Omental fat pad (tissue), 3 donors: ENCODE measurements at regions not wholly inside any gene's neighbourhood (a gene's known extent, or its start where the extent isn't known, plus 50 kb on each side); places are given as distances from the start of the nearest gene placed in this dataset.

Source experiments
- ATAC-seq: fragments of 150-250 bp; one replicate; pipeline ENCODE4 v1.9.1; 2016; ENCODE audit warnings: mild to moderate bottlenecking, moderate library complexity; ENCODE audit not compliant: low FRiP score
- DNase-seq: peaks from one replicate; pipeline ENCODE4 v3.0.0-alpha.2; 2019; ENCODE audit warnings: low spot score
- TF ChIP-seq, protein P1 (sequence below), 3 donors: fragments of 450-650 bp; IDR thresholded peaks; one replicate each; pipeline ENCODE4 v1.5.1; 2016 to 2017; ENCODE audit warnings: antibody characterized with exemption in 3 of 3, mild to moderate bottlenecking in 3 of 3, moderate library complexity in 2 of 3

DNA sequence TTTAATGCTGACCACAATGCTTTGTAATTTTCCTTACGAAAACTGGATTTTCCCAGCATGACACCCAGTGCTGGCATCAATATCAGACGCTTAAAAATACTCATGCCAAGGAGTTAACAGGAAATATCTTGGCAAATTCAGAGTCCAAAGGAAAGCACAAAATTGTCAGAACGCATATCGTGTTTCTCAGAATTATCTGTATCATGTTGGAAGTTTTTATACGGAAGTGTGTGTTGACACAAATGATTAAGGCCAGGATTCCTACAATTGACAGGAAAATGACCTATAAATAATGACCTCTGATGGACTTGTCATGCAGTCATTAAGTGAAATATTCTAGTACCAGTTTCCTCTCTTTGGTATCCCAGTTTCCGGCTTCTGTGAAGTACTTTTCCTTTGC, 132.1 kb upstream of the TLL1 start:
- TF ChIP-seq, protein P1, sequence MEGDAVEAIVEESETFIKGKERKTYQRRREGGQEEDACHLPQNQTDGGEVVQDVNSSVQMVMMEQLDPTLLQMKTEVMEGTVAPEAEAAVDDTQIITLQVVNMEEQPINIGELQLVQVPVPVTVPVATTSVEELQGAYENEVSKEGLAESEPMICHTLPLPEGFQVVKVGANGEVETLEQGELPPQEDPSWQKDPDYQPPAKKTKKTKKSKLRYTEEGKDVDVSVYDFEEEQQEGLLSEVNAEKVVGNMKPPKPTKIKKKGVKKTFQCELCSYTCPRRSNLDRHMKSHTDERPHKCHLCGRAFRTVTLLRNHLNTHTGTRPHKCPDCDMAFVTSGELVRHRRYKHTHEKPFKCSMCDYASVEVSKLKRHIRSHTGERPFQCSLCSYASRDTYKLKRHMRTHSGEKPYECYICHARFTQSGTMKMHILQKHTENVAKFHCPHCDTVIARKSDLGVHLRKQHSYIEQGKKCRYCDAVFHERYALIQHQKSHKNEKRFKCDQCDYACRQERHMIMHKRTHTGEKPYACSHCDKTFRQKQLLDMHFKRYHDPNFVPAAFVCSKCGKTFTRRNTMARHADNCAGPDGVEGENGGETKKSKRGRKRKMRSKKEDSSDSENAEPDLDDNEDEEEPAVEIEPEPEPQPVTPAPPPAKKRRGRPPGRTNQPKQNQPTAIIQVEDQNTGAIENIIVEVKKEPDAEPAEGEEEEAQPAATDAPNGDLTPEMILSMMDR (IDR thresholded peaks at IDR 0.05): no peak
- DNase-seq (no peak), ATAC-seq (peak; percentile 59)

DNA sequence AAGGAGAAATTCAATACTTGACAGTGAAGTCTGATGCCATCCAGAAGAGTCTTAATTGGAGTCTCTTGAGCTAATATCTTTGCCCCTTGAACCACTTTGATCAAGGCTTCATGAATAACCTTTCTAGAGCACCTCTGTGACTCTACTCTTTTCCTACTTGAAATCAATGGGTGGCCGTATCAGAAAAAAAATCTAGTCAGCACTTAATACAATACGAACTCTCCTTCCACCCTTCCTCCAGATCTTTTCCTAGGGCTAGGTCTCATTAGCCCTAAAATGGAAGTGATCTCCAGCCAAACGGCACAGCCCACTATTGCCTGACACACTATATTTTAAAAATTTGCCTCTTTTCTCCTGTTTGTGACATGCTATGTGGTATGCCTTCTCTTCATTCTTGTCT, 129.6 kb upstream of the TLL1 start:
- TF ChIP-seq, protein P1 (IDR thresholded peaks at IDR 0.05): no peak
- ATAC-seq (no peak), DNase-seq (no peak)

DNA sequence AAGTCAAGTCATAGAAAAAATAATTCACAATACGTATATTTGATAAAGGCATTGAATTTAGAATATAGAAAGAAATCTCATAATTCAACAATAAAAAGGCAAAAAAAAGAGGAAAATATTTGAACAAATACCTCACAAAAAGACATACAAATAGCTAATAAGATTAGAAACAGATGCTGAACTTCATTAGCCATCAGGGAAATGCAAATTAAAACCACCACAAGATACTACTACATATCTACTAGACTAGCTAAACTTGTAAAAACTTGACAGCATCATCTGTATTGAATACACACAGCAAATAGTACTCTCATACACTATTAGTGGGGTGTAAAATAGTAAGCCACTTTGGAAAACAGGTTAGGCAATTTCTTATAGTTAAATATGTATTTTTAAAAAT, 128.7 kb upstream of the TLL1 start:
- ATAC-seq (no peak), DNase-seq (no peak)
- TF ChIP-seq, protein P1 (IDR thresholded peaks at IDR 0.05): no peak

DNA sequence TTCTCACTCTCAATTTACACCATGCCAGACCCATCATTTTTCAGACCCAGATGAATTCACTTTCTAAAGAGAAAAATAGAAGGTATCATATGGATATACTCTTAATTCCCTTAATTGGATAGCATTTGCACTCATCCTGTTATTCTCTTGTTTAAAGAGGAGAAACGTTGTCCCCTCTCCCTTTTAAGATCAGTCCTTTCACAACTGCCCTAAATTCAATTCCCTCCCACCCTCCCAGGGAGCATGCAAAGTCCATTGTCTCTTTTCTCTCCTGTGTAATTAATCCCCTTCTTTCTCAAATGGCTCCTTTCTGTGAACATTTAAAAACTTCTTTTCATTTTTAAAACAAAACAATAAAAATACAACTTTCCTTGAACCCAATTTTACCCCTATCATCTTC, 124.7 kb upstream of the TLL1 start:
- no peak for DNase-seq
- no peak for ATAC-seq
- TF ChIP-seq, protein P1 (IDR thresholded peaks at IDR 0.05): no peak

DNA sequence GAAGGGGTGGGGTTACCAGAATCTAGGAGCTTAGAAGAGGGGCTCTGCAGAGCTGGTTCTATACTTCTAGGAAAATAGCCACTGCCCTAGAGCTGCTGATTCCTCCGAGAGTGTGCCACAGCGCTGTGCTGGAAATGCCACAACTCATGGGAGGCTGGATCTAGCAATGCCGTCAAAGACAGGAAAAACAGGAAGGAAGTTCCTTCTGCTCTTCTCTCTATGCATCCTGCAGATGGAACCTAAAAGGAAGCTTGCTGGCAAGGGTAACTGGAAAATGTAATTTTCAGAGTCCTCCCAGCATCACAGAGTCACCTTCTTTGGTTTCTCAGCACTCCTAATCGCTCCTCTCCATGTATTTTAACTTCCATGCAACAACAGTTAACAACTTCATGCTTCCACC, 121.2 kb upstream of the TLL1 start:
- DNase-seq (no peak), ATAC-seq (no peak)
- TF ChIP-seq, protein P1 (IDR thresholded peaks at IDR 0.05): no peak

DNA sequence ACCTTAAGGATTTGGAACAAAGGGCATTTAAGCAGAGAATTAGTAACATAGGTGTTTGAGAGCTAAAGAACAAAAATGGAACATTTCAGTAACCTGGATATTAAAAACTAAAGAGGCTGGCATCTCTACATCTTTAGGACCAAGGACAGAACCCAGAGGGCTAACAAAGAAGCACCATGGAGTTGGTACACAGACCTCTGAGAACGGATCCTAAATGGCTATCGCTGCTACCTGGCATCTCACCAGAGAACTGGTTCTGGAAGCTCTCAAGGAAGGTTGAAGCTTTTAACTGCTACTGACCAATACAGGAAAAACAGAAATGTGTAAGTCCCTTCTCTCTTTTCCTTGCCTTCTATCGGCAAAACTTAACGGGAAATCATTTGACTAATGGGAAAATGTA, 118.4 kb upstream of the TLL1 start:
- ATAC-seq: no peak
- DNase-seq: no peak
- TF ChIP-seq, protein P1 (IDR thresholded peaks at IDR 0.05): no peak

DNA sequence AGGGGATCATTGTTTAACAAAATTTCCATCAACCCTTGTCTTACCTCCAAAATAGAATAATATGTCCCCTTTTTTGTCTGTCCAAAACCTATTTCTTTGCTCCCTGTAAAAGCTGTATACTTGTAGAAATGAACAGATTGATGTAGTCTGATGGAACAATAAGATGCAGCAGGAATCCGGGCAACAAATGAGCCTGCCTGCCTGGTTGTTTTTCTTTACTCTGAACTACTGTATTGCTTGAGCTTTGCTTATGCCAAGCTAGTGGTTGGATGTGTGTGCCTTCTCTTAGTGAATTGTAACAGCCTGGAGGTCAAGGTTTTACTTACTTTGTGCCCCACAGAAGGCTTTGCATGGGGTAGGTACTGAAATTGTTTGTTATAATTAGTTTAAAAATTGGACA, 116.2 kb upstream of the TLL1 start:
- ATAC-seq (no peak), DNase-seq (no peak)
- TF ChIP-seq, protein P1 (IDR thresholded peaks at IDR 0.05): no peak
